GM18861 (cell line): ENCODE measurements at regions not wholly inside any gene's neighbourhood (a gene's known extent, or its start where the extent isn't known, plus 50 kb on each side); places are given as distances from the start of the nearest gene placed in this dataset.

Experiments used
- ATAC-seq: cut with Tn5 transposase; IDR thresholded peaks from one replicate; pipeline ENCODE4 v1.9.1; 2021; ENCODE audit not compliant: unreplicated experiment

DNA sequence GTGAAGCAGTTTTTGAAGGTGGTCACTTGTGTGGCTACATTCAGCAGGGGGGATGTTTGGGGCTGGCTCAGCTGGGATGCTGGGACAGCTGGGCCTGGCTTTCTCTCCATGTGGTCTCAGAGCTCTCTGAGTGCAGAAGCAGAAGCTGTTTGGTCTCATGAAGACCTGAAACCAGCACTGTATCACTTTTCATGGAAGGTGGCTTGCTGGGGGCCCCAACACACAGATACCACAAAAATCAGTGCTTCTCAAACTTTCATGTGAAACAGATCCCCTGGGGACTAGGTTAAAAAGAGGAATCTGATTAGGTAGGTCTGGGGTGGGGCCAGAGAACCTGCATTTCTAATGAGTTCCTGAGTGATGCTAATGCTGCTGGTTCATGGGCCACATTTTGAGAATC is 347.3 kb downstream of the DHX35 start:
- no peak for ATAC-seq

DNA sequence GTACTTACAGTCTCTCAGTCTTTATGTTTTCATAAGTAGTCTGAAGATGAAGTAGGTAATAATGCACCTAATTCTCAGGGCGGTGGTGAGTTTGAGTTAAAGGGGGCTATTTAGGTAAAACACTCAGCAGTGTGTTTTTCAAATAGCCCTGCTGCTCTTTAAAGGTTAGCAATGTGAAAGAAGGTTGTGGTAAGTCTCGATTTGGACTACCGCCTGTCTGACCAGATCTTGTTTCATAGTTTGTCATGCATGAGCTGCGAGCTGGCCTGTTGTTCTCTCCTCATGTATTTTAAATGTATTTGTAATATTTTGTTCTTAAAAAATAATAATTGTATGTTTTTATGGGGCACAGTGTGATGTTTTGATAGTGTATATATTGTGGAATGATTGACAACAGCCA is 340.2 kb downstream of the DHX35 start:
- ATAC-seq = no peak

DNA sequence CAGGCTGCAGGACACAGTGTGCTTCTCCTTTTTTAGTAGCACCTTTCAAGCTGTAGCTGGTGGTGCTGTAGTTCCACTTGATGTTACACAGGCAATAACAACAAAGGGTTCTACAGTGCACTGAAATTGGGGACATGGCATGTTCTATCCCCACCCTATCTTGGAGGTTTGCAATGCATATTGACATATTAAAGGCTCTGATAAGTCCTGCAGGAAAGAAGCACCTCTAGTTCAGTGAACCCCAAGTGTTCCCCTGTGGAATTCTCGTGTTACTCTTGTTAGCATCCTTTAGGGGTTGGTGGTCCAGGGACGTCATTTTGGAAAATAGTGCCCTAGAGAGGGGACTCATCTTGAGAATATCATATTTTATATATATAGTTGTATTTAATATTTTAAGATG is 337.6 kb downstream of the DHX35 start:
- no peak for ATAC-seq

DNA sequence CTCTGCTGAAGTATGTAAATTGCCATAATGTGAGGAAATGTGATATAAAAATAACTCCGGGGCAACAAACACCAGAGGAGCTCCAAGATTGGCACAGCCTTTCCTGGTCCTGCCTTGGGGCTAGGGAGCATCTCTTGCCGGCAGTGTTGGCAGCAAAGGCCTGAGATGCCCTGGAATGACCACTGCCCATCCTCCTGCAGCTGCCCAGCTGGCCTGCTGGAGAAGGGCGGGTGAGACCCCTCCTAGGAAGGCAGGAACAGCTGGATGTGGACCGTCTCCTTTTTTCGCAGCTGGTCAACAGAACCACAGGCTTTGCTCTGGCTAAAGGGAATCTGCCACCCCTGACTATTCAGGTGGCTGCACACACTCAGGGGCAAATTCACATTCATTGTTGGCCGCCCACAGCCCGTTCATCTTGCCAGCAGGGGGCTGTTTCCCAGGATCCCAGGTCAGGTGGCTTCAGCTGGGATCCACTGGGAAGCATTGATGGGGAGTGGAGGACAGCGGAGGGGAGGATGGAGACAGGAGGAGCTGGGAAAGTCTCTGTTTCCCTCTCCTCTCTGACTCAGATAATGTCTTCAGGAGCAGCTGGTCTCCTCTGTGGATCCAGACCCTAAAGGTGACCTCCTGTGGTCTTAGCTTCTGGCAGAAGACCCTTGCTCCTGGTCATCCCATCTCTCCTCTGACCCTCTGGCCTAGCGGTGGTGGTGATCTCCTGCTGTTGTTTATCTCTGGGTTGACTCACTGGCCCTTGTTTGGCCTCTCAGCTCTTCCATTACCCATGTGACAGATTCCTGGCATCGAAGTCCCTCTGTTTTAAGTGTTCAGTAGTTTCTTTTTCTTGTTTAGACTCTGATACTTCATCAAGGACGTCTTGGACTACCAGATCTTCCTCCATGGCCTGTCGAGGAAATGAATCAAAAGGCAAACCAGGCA is 336.7 kb downstream of the DHX35 start:
- no peak for ATAC-seq

DNA sequence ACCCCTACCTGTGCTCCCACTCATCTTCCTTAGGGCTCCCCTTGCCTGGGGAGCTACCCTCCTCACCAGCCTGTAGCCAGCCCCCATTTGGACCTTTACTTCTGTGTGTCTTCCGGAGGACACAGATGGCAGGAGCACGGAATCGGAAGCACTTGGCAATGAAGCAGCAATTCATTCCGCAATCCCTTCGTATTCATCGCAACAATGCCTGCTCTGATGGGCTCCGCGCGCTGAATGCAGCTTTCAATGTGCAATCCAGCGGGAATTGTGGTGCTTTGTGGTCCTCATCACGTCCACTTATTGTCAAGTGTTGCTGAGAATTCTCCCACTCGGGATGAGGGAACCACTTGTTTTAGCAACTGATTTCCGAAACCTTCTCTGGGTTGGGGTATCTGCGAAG is 336.0 kb downstream of the DHX35 start:
- ATAC-seq = no peak

DNA sequence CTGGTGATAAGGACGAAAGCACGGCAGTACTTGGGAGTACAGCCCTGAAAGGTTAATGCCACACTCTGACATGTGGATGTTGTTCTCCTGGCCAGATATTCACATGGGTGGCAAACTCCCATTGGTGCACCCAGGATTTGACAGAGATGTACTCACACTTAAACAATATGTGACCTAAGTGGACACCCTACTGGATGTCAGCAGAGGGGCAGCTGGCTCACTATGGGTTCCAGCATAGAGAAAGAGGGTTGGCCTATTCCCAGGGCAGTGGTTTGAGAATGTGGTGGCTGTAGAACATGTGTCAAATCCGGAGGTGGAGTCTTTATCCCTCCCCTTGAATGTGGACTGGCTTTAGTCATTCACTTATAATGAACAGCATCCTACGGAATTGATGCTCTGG is 333.2 kb downstream of the DHX35 start:
- ATAC-seq = no peak

DNA sequence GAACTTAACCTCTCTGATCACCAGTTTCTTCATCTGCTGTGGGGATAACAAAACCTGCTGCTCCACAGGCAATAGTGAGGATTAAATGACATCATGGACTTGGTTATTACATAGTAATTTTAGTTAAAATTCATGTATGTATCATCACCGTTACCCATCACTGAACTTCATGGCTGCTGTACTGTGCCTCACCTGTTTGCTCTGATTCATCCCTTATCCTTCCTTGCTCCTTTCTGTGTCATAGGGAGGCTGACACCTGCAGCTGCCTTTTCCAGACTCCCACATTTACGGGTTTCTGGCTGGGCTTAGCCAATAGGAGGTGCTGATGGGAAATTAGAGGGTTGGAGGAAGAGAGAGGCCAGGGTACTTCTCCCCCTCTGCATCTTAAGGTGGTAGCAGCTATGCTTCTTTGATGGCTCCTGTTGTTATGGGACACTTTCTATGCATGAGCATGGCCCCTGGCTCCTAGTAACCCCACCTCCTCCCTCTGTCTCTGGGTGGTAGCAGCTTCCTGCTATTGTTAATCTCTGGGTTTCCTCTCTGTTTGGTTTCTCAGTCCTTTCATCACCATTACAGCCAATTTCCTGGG is 332.1 kb downstream of the DHX35 start:
- no peak for ATAC-seq

DNA sequence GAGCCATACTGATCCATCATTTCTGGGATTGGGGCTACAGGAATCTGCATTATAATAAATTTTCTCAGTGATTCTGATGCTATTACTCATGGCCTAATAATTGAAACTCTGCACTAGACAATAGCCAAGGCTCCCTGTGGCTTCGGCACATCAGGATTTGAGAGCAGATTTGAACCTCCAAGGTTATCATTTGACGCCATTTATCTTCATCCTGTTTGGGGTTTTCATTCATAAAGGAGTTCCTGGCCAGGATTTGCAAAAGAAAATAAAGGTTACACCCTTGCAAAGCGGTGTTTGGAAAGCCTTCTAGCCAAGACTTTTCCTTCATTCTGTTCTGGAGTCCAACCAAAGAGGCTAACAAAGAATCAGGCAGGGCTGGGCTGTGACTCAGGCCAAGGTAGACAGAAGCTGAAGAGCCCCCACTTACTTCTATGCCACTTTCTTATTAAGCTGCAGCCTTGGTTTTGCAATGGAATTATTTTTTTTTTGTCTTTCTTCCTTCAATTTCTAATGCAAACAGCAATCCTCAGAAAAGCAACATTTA is 330.1 kb downstream of the DHX35 start:
- no peak for ATAC-seq

DNA sequence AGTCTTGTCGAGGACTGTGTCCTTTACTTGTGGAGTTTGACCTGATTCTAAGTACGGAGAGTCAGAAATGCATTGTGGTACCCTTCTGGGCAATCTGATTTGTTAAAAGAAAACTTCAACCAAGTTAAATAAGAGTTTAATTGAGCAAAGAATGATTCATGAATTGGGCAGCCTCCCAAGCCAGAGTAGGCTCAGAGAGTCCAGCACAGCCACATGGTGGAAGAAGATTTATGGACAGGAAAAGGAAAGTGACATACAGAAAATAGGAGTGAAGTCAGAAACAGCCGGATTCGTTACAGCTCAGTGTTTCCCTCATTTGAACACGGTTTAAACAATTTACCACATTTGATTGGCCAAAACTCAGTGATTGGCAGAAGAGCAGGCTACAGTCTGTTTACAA is 329.2 kb downstream of the DHX35 start:
- no peak for ATAC-seq

DNA sequence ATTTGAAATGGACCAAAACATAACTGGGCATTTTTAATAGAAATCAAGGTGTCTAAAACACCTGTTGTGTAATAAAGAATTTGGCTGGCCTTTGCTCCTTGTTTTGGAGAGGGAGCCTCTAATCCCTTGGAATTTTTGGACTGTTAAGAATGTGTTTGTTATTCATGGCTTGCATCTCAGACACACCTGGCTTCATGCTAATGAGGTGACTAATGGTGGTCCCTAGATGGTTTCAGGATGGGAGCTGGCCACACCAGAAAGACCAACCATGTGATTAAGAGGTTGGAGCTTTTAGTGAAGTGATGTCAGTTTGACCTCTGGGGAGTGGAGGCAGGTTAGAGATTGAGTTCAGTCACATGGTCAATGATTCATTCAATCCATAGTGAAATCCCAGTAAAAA is 328.4 kb downstream of the DHX35 start:
- ATAC-seq = no peak

DNA sequence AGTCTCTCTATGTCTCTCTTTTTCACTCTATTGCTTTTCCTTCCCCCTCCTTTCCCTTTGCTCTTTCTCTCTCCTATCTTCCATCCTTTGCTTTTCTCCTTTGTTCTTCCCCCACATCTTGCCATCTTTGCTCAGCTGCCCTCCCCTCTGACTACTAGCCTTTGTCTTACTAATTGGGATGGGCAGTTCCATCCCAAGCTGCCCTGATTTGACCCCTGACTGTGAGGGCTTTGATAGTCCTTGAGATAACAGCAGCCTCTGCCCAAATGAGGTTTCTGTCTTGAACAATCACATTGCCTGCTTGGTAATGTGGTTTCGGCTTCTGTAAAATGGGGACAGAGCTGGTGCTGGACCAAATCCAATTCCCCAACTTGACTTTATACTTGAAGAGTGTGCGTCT is 327.7 kb downstream of the DHX35 start:
- no peak for ATAC-seq

DNA sequence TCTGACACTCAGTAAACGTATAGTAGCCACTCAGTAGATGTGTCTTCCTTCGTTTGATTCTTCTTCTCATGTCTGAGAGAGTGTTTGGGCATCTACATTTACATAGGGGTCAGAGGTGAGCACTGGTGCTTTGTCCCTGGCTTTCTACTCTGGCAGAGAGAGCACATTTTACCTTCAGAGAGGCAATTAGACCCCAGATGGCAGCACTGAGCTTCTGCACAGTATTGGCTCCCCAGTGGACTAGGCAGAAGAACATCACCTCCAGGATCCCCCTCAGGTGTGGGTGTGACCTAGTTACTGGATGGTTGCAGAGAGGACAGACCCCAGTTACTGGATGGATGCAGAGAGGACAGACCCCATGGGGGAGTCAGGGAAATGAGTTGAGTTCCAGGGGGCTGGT is 327.2 kb downstream of the DHX35 start:
- no peak for ATAC-seq

DNA sequence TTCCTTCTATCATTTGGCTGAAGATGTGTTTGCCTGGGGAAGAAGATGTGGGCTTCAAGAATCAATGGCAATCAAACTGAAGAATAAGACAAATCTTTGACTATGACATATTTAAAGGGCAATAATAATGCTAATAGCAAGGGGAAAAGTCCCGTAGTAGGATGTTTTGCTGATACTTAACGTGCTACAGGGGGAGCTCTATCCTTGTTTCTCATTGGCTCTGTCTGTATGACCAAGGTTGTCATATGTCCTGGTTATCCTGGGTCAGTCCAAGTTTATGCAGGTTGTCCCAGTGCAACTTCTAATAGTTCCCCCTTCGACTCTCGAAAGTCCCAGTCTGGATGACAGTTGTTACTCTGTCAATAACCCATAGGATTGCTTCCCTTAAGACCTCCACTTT is 321.3 kb downstream of the DHX35 start:
- no peak for ATAC-seq

DNA sequence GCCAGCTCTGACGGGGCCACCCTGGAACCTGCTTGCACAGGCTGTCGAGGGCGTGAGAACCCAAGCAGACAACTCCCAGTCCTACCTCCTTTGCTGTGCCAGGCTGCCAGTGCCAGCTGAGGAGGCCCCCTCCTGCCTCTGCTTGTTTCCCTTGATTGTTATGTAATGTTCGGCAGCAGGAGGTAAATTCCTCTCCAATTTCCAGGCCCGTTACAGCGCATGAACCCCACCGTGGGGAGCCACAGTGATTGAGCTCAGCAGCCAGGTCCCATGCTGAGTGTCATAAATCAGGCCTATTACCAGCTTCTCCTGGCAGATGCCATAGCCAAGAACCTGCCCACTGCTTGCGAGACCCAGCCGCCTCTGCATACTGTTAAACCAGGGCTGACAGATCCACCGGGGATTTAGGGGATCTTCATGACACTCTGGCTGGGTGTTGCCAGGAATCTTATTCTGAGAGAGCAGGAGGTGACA is 320.5 kb downstream of the DHX35 start:
- ATAC-seq = no peak

DNA sequence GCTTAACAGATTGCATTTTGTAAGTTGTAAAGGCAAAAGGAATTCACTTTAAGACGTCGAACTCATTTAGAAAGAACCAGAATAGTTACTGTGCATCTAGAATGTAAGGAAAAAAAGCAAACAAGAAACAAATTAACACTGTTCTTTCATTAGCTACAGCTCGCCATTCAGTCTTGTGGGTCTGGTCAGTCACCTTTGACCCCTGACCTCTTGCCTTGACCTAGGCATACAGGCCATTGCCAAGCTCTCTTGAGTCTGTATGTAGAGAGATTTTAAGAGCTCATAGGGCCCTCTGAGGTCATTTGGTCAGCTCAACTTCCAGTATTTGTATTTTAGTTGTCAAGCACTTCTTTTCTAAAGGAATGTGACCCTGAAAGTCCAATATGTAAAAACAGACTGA is 318.7 kb downstream of the DHX35 start:
- no peak for ATAC-seq

DNA sequence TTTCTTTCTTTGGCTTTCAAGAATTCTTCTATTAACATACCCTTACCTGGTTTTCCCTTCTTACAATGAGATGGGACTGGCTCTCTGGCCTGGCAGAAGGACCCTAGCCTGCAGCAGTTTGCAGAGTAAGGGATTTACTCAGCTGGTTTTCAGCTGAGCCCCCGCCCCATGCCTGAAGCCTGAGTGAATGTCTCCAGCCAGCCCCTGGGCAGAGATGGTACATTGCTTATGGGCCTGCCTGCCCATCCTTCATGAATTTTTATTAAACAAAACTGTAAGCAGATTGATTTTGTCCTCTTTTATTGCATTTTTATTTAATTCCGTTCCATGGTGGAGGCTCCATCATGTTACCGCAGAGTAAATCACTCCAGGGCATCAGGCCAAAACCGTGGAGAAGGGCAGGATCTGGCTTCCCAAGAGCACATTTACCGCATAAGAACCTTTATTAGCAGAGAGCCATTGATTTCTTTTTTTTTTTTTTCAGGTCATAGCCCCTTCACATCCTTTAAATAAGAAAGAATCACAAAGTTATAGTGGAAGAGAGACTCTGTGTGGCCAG is 316.2 kb downstream of the DHX35 start:
- no peak for ATAC-seq

DNA sequence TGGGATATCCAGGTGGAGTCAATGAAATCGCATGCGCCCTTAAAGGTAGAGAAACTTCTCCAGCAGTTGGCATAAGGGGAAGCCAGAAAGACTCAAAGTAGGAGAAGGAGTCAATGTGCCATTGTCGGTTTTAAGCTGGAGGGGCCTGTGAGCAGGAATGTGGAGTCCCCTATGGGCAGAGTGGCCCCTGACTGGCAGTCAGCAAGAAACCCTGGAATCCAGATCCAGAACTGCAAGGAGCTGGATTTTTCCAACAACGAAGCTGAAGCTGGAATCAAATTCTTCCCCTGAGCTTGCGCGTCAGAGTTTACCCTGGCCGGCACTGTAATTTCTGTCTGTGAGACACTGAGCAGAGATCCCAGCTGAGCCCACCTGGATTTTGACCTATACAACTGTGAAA is 315.0 kb downstream of the DHX35 start:
- no peak for ATAC-seq

DNA sequence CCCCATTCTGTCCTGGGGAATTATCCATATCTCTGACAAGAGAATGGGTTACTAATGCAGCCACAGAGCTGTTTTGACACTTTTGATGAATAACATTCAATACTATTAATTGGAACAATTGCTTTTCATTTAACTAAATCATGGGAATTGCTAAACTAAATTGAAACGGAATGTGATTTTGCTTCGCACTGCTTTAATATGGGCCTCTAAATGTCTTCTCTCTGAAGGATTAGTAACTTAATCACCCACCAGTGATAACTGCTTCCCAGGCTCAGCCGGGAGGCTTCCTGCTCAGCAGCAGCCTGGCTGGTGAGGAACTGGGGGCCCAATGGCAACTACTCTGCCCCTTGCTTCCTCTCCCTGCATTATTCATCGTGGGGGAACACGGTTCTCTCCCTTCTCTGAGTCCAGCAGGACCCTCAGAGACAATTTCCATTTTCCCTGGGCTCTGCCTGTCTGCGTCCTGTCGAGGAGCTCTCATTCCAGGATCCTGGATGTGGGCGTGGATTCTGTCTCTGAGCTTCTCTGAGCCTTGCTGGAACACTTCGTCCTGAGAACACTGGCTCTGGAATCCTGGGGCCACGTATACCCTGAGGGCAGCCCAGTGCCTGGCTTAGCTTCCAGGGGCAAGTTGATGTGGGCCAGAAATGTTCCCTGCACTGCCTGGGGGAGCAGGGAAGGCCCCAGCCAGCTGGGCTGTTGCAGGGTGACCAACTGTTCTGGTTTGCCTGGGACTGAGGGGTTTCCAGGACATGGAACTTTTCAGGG is 308.9 kb downstream of the DHX35 start:
- no peak for ATAC-seq

DNA sequence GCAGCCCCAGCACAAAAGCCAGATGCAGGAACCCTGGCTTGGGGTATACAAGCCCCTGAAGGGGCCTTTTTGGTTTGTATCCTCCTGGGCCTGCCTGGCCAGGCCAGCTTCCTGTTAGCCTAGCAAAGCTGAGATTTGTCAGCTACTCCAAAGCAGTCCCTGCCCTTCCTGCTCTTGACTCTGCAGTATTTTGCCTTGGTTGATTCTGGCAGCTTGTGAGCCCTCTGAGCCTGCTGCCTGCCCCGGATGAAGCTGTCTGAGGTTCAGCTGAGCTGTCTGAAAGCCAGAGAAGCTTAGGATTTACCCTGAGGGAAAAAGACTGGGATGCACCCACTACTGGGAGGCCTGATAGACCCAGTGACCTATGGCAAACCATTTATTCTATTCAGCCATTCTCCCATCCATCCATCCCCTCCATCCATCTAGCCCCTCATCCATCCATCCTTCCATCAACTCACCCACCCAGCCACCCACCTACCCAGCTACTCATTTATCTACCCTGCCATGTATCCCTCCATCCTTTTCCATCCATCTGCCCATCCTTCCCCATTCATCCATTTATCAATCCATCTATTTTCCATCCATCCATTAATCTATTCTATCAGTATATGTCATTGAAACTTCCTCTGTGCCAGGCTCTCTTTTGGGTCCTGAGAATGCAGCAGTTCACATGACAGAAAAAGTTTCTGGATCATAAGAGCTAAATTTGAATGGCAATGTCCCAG is 307.5 kb downstream of the DHX35 start:
- ATAC-seq = no peak

DNA sequence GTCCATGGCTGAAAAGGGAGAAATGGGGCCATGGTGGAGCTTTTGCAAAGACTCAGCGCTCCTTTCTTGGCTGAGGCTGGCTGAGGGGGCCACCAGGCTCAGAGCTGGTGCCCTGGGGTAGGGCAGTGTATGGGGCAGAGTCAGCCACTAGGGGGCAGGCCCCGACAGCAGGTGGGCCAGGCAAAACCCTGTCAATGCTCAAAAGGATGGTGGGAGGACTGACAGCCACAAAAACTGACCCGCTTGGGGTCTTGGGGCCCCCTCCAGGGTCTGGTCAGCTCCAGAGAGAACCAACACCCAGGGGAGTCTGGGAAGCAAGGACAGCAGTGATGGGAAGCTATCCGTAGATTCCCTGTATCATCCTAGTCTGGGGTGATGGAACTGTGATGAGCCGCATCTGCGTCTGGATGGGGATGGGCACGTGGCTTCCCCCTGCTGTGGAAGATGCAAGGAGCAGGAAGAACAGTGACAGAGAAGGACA is 306.9 kb downstream of the DHX35 start:
- ATAC-seq = no peak
